ENCODE measurements at regions not wholly inside any gene's neighbourhood (a gene's known extent, or its start where the extent isn't known, plus 50 kb on each side); places are given as distances from the start of the nearest gene placed in this dataset.

GRCh38 chr14:45721472-45721871 is 468.5 kb upstream of the MIS18BP1 start:
- CTCF ChIA-PET, result no interaction called here
- no peak overlapping the region for H2AFZ ChIP-seq (ENCODE audit: low read depth, low read length, poor library complexity, severe bottlenecking)
- intact Hi-C loops (cut with micrococcal nuclease), result no loop called here
- H3K9me2 ChIP-seq (ENCODE audit: insufficient read depth), result no peaks in the 10 kb centered on the region
- no peak overlapping the region for H3K4me2 ChIP-seq (ENCODE audit: low read length)
- H3K4me1 ChIP-seq (ENCODE audit: control insufficient read depth in 1 of 2, insufficient read depth in 2 of 2, low read length in 2 of 2), result no peaks in the 10 kb centered on the region
- no peaks in the 10 kb centered on the region for H3K79me2 ChIP-seq (ENCODE audit: insufficient read depth, low read length)
- BruUV-seq (replicated peaks), result no TSS peak
- no peak overlapping the region for H3K4me3 ChIP-seq (replicated peaks in 1 of 2; ENCODE audit: low read depth in 1 of 2, low read length in 2 of 2)
- no peaks in the 10 kb centered on the region for H4K20me1 ChIP-seq (ENCODE audit: insufficient read depth)
- no peak overlapping the region for H3K9ac ChIP-seq (ENCODE audit: low read length)
- RAD21 ChIA-PET (ENCODE audit: low non-redundant PET in 1 of 2, low total read pairs in 2 of 2, uncharacterized antibody in 2 of 2, unreplicated experiment in 2 of 2), result no interaction called here
- no peak for TF ChIP-seq EZH2 (IDR thresholded peaks at IDR 0.05)
- TF ChIP-seq SP1 (IDR thresholded peaks at IDR 0.05; ENCODE audit: low read depth), result no peak
- no peak for TF ChIP-seq ZNF274 (IDR thresholded peaks at IDR 0.05; ENCODE audit: low read depth, low read length)
- TF ChIP-seq JUND (IDR thresholded peaks at IDR 0.05), result no peak
- no peak for TF ChIP-seq ZFX (IDR thresholded peaks at IDR 0.05)
- no peak for TF ChIP-seq CTCF (IDR thresholded peaks at IDR 0.05 in 2 of 3, conservative IDR thresholded peaks at IDR 0.05 in 1 of 3; ENCODE audit: borderline replicate concordance in 1 of 3, insufficient read depth in 1 of 3, low read depth in 2 of 3, low read length in 2 of 3)
- no peak for TF ChIP-seq YY1 (IDR thresholded peaks at IDR 0.05; ENCODE audit: extremely low read depth, insufficient replicate concordance, low read depth, low read length)
- TF ChIP-seq ZBTB33 (IDR thresholded peaks at IDR 0.05; ENCODE audit: extremely low read depth, insufficient replicate concordance, low read length), result no peak
- TF ChIP-seq POLR2A (IDR thresholded peaks at IDR 0.05; ENCODE audit: borderline replicate concordance, extremely low read depth, insufficient read depth, insufficient read length), result no peak
- TF ChIP-seq ATF3 (IDR thresholded peaks at IDR 0.05), result no peak
- TF ChIP-seq, protein P1, sequence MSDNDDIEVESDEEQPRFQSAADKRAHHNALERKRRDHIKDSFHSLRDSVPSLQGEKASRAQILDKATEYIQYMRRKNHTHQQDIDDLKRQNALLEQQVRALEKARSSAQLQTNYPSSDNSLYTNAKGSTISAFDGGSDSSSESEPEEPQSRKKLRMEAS (IDR thresholded peaks at IDR 0.05), result no peak
- TF ChIP-seq CBX3 (IDR thresholded peaks at IDR 0.05; ENCODE audit: low read depth), result no peak
- H3K27ac ChIP-seq (ENCODE audit: low read depth, low read length), result no peak overlapping the region
- no peaks in the 10 kb centered on the region; a peak in 1 of 4 replicates for H3K9me3 ChIP-seq (ENCODE audit: control insufficient read depth in 1 of 2, insufficient read depth in 1 of 2, low read depth in 1 of 2, low read length in 2 of 2)
- POLR2A ChIA-PET, result no interaction called here
- no peaks in the 10 kb centered on the region for H3K36me3 ChIP-seq (ENCODE audit: control insufficient read depth in 1 of 2, insufficient read depth in 2 of 2, low read length in 2 of 2)
- no peaks in the 10 kb centered on the region for H3K27me3 ChIP-seq (ENCODE audit: insufficient read depth, low read length)
- DNase-seq (ENCODE audit: low read depth, low spot score), result no peak
- ATAC-seq, result no peak
